ENCODE measurements at regions not wholly inside any gene's neighbourhood (a gene's known extent, or its start where the extent isn't known, plus 50 kb on each side); places are given as distances from the start of the nearest gene placed in this dataset.

DNA sequence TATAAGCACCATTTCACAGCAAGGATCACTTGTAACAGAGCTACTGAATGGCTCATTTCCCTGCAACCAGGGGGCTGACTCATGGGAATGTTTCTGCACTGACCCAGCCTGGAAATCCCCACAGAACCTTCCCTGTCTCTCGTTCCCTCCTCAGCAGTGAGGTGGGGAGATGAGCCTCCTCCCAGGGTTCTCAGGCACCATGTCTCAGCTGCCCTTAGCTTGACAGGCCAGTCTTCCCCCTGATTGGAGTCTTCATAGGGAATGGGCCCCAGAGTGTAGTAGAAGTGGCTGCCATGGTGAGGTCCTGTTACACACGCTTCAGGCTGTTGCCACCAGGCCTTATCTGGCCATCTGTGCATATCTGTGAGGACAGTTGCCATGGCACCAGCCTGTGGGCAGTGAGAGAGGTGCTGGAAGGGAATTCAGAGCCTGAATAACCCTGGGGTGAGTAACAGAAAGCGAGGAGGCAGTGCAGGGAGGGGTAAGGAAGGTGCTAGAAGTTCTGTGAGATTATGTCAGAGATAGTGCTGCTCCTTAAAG is 324.4 kb downstream of the ENC1 start:
- DNase-seq (ENCODE audit: low read depth) = peak; percentile 98

GRCh38 chr5:74314906-74315305 is 325.6 kb downstream of the ENC1 start:
- DNase-seq (ENCODE audit: low read depth) = no peak

GRCh38 chr5:74313896-74314295 is 326.6 kb downstream of the ENC1 start:
- no peak for DNase-seq (ENCODE audit: low read depth)

GRCh38 chr5:74312746-74313145 is 327.8 kb downstream of the ENC1 start:
- peak; percentile 60 for DNase-seq (ENCODE audit: low read depth)

- no peak for DNase-seq (ENCODE audit: low read depth)
Measured at GRCh38 chr5:74311961-74312360, 328.6 kb downstream of the ENC1 start.

DNA sequence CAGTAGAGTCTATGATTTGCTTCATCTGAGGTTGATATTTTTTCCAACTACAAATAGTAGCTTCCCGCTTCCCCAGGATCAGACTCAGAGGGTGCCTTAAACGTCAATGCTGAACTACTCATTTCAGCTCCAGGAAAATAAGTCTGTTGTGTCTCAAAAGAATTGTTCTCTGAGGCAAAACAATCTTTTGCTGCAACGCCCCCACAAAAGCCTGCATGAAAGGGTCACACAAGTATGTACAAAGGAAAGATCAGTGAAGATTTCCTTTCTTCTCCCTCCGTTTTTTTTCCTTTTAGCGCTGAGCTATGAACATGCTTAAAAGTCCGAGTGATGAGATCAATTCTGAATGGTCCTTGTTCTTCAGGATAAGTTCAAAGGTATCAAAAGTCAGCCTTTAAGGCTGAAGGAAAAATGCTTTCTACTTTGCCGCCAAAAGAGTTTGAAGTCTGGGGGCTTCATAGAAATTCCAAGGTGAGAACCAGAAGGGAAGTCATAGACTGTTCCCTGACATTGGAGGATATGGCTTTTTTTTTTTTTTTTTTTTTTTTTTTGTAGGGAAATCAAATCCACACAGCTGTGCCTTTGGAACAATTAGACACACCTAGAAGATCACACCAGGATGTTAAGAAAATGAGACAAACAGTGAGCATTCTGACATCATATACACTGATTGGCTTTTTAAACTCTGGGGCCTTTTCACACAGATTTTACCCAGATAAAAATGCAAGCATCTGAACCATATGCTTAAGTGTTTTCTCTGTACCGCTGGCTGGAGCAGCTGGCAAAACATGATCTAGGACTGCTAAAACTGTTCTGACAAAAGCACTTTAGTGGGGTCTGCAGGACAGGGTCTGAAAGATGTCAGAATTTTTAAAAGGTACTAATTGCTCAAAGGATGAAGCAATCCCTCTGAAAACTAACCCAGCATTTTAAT is 329.3 kb downstream of the ENC1 start:
- no peak for DNase-seq (ENCODE audit: low read depth)

DNA sequence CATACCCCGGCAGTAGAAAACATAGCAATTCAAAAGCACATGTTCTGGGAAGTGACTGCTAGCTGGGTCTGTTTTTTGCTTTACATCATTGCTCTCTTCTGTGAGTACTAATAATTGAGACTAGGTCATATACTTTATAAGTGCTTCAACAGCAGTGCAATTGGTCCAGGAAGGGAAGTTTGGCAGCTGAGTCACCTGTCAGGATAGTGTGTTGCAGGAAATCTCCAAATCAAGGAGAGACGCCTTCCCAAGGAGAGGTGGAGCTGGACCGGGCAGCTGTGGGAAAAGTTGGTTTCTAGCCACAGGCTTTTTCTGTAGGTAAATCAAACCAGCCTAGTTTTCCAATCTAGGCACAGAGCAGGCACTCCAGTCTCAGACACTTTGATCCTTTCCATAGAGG is 330.1 kb downstream of the ENC1 start:
- DNase-seq (ENCODE audit: low read depth) = peak; percentile 56

GRCh38 chr5:74309050-74309449 is 331.5 kb downstream of the ENC1 start:
- DNase-seq (ENCODE audit: low read depth) = no peak

DNA sequence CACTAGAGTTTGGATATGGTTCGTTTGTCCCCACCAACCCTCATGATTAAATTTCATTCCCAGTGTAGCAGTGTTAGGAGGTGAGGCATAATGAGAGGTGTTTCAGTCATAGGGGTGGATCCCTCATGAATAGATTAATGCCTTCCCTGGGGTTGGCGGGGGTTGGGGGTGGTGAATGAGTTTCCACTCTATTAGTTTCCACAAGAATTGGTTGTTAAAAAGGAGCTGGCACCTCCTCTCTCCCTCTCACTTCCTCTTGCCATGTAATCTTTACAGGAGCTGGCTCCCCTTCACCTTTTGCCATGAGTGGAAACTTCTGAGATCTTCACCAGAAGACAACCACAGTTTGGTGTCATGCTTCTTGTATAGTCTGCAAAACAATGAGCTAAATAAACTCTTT is 333.7 kb downstream of the ENC1 start:
- DNase-seq (ENCODE audit: low read depth) = no peak

DNA sequence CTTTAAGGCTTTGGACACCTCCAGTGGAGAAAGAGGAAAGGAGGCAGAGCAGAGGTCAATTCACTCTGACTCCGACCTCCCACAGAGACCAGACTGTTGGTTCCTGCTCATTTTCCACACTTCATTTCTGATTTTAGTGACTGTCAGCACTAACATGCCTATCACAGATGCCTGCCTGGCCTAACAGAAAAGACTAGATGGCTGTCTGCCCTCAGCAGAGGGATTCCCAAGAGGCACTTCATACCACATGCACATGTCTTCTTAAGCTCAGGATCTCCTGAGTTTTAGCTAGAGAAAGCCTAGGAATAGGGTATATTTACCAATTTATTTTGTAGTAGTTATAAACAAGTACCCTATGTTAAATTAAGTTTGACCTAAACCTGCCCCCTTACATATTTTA is 336.0 kb downstream of the ENC1 start:
- no peak for DNase-seq (ENCODE audit: low read depth)

DNA sequence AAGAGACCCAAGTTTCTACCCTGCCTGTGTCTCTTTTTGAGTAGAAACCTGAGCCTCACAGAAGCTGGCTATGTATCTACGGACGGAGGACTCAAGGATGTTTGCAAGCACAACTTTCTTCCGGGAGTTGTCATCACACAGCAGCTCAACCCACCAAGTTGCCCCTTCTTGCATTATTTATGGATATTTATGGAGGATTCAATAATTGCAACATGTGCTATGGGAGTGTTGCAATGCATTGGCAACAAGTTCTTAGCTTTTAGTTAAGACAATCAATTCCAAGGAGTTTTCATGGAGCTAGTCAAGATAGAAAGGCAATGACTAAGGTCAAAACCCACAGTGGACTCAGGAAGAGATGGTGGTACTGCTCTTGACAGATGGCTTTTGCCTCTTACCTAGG is 336.9 kb downstream of the ENC1 start:
- no peak for DNase-seq (ENCODE audit: low read depth)

DNA sequence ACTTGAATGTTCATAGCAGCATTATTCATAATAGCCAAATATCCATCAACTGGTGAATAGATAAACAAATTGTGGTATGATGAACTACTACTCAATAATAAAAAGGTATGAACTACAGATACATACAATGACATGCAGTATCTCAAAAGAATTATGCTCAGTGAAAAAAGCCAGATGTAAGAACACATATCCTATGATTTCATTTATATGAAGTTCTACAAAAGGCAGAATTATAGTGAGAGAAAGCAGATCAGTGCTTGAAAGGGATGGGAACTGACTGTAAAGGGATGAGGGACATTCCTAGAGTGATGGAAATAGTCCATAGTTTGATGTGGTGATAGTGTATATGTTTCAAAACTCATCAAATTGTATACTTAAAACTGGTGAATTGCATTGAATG is 339.0 kb downstream of the ENC1 start:
- no peak for DNase-seq (ENCODE audit: low read depth)

DNA sequence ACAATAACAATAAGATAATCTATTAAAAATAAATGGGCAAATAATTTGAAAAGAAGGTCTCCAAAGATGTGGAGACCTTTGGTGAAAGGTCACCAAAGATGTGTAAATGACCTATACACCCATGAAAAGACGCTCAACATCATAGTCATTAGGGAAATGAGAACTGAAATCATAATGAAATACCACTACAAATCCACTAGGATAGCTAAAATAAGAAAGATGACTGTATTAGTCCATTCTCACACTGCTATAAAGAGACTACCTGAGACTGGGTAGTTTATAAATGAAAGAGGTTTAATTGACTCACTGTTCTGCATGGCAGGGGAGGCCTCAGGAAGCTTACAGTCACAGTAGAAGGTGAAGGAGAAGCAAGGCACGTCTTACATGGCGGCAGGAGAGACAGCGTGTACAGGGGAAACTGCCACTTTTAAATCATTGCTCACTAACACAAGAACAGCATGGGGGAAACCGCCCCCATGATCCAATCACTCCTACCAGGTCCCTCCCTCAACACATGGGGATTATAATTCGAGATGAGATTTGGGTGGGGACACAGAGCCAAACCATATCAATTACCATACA is 339.6 kb downstream of the ENC1 start:
- DNase-seq (ENCODE audit: low read depth) = no peak

GRCh38 chr5:74299833-74300232 is 340.7 kb downstream of the ENC1 start:
- no peak for DNase-seq (ENCODE audit: low read depth)

- DNase-seq (ENCODE audit: low read depth) = no peak
Measured at GRCh38 chr5:74296685-74297408, 343.7 kb downstream of the ENC1 start.

DNA sequence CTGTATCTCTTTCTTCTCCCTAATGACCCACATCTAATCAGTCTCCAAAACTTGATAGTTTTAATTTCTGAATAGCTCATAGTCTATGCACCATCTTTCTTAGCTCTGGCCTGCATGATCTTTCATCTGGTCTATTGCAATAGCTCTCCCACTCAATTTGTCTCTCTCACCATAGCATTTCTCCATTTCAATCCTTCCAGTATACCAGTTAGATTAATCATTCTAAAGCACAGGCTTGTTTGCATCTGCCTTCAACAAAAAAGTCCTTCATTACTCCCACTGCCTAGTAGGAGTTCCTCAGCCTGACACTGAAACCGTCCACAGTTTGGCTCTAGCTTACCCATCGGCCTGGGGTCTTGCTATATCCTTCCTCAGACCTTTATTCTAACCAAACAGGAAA is 344.9 kb downstream of the ENC1 start:
- no peak for DNase-seq (ENCODE audit: low read depth)

DNA sequence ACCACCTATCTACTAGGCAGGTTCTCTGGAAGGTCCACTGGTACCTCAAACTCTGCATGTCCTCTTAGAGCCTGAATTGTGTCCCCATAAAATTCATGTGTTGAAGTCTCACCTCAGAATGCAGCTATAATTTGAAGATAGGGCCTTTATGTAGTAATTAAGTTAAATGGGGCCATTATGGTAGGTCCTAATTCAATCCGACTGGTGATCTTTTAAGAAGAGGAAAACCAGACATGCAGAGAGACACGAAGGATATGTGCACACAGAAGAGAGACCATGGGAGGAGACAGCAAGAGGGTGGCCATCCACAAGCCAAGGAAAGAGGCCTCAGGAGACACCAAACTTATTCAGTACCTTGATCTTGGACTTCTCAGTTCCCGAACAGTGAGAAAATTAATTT is 345.4 kb downstream of the ENC1 start:
- DNase-seq (ENCODE audit: low read depth) = no peak

DNA sequence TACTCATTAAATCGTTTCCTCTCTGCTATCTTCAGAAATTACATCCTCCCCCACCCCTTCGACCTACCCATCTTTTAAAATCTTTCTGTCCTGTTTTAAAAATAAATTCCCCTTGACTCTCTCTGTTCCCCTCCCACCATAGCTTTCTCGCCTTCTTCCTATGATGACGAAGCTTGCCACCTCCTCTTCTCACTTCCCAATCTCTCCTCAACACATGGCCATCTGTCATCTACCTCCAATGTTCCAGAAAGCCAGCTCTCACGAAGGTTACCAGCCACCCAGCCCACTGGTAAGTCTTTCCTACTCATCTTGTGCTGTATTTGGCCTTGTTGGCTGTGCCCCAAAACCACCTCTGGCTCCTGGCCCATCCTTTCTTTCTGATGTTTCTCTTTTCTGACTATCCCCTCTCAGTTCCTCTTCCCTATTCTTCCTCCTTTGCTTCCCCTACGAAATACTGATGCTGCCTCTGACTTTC is 346.3 kb downstream of the ENC1 start:
- peak; percentile 22 for DNase-seq (ENCODE audit: low read depth)

DNA sequence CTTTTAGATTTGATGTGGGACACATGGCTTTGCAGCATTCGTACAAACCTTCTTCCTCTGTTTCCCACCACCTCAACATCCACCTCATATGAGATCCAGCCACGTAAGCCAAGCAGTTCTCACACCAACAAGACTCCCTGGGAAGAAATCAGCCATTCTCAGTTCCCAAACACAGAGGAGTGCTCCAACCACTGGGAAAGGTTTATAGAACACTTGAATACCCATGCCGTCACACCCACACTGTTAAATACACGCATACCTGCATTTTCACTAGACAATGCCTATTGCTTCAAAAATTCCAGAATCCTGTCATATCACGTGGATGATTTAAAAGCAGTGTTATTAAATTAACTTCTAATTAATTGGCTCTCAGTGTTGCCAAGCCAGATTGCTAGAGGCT is 347.3 kb downstream of the ENC1 start:
- DNase-seq (ENCODE audit: low read depth) = no peak

DNA sequence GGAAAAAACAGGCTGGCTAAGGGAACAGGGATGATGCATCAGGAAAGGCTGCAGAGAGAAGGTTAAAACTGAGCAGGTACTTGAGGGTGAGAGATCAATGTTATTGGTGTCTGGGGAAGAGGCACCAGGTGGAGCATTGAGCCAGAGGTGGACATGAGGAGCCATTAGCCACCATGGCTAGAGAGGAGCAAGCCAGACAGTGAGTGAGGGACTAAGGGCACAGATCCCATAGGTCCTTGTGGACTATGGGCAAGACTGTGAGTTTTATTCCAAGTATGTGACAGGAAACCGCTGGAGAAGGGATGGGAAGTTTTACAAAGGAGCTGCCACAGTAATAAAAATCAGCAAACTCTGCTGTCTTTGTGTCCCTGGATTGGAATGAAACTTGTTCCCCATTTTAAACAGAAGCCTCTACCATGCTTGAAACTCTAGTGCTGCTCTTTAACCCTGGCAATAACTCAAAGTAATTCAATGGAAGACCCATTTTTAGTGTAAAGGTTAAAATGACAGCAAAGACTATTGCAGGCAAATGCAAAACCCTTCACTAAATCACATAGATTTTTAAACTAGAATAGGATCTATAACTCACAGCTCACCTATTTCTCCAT is 349.8 kb downstream of the ENC1 start:
- DNase-seq (ENCODE audit: low read depth) = peak; percentile 64

GRCh38 chr5:74289691-74290090 is 350.8 kb downstream of the ENC1 start:
- no peak for DNase-seq (ENCODE audit: low read depth)

- DNase-seq (ENCODE audit: low read depth) = no peak
Measured at GRCh38 chr5:74289238-74289637, 351.3 kb downstream of the ENC1 start.
